ENCODE measurements at regions not wholly inside any gene's neighbourhood (a gene's known extent, or its start where the extent isn't known, plus 50 kb on each side); places are given as distances from the start of the nearest gene placed in this dataset.

DNA sequence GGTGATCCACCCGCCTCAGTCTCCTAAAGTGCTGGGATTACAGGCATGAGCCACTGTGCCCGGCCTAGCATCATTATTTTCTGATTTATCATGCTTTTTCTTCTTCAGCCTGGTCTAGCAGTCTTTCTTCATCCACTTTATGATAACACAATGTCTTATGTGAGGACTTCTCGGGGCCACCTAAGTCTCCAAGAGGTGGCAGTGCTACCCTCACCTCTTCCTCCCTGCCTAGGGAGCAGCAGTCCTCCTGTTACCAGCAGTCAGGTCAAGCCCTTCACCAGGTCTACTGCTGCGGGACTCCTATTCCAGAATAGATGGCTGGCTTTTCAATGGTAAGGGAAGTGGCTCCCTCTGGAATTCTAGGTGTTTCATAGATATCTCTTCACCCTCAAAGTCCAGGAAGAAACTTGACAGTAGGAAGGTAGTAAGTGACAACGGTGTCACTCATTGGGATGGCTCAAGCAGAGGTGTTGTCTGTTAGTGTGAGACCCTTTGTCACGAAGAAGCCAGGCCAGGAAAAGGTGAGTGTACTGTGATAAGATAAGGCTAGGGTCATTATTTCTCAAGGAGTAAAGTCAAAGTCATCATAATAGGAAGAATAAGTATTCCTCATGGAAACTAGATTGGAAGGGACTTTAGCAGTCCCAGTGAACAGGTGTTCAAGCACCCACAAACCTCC is 164.0 kb downstream of the KLF5 start:
- H3K36me3 ChIP-seq (ENCODE audit: insufficient read depth, low read length), result no peaks in the 10 kb centered on the region
- no peak overlapping the region for H3K9ac ChIP-seq (ENCODE audit: insufficient read length)
- no peak for TF ChIP-seq FOXP2 (optimal IDR thresholded peaks at IDR 0.05; ENCODE audit: control extremely low read depth, extremely low read length, insufficient read depth)
- no peak for TF ChIP-seq EZH2 (IDR thresholded peaks at IDR 0.05)
- no peak for TF ChIP-seq POLR2AphosphoS5 (IDR thresholded peaks at IDR 0.05; ENCODE audit: borderline replicate concordance, low read depth, low read length)
- no peaks in the 10 kb centered on the region for H3K9me3 ChIP-seq (ENCODE audit: low read depth, low read length)
- H3K4me3 ChIP-seq, result no peak overlapping the region
- no peak overlapping the region for H3K27ac ChIP-seq
- DNase-seq (ENCODE audit: low read depth, low spot score), result no peak

DNA sequence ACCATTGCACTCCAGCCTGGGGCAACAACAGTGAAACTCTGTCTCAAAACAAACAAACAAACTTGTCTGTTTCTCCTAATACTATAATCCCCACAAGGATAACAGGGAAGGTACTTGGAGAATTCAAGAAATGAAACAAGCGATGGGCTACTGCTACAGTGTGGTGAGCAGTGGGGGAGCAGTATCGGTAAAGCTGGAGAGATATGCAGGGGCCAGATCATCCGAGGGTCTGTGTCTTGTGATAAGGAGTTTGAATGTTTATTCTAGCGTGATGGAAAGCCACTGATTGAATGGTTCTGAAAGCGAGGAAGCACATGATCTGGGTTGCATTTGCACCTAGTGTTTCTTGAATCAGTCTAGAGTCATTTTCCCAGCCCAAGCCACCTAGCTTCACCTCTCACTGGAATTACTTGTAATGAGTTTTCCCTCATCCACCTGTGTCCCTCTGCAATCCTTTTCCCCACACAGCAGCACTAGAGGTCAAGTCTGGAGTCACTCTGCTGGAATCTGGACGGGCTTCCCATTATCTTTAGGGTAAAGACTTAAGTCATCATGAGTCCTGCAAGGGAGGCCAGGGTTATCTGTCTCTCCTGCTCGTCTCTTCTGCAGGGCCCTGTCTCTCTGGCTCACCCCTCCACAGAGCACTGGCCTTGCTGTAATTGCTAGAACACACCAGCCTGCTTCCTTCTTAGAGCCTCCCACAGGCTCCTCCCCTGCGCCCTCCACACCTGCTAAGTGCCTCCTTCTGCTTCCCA is 162.3 kb downstream of the KLF5 start:
- H3K27ac ChIP-seq, result no peak overlapping the region
- no peak overlapping the region for H3K9ac ChIP-seq (ENCODE audit: insufficient read length)
- no peak for DNase-seq (ENCODE audit: low read depth, low spot score)
- TF ChIP-seq FOXP2 (optimal IDR thresholded peaks at IDR 0.05; ENCODE audit: control extremely low read depth, extremely low read length, insufficient read depth) (no peak), EZH2 (IDR thresholded peaks at IDR 0.05) (no peak), POLR2AphosphoS5 (IDR thresholded peaks at IDR 0.05; ENCODE audit: borderline replicate concordance, low read depth, low read length) (no peak)
- H3K9me3 ChIP-seq (ENCODE audit: low read depth, low read length), result no peaks in the 10 kb centered on the region
- no peaks in the 10 kb centered on the region for H3K36me3 ChIP-seq (ENCODE audit: insufficient read depth, low read length)
- no peak overlapping the region for H3K4me3 ChIP-seq

DNA sequence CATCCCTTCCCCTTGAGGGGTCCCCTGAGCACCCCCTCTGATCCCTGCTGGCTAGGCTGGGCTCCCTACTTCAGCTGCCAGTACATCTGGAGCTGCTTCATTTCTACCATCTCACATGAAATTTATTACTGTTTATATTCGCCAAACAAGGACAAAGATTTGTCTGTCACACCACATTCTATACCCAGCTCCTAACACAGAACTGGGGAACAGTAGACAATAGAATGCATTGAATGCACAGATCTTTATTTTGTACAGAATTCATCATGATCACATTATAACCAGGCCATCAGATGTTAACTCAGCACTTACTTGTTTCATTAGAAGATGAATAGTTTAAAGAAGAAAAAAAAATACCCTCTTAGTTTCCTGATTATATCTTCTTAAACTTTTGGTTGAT is 159.4 kb downstream of the KLF5 start:
- no peak overlapping the region for H3K4me3 ChIP-seq
- no peaks in the 10 kb centered on the region for H3K36me3 ChIP-seq (ENCODE audit: insufficient read depth, low read length)
- no peak for TF ChIP-seq EZH2 (IDR thresholded peaks at IDR 0.05)
- no peak for TF ChIP-seq FOXP2 (optimal IDR thresholded peaks at IDR 0.05; ENCODE audit: control extremely low read depth, extremely low read length, insufficient read depth)
- no peak for TF ChIP-seq POLR2AphosphoS5 (IDR thresholded peaks at IDR 0.05; ENCODE audit: borderline replicate concordance, low read depth, low read length)
- H3K27ac ChIP-seq, result no peak overlapping the region
- no peaks in the 10 kb centered on the region for H3K9me3 ChIP-seq (ENCODE audit: low read depth, low read length)
- H3K9ac ChIP-seq (ENCODE audit: insufficient read length), result no peak overlapping the region
- DNase-seq (ENCODE audit: low read depth, low spot score), result no peak

DNA sequence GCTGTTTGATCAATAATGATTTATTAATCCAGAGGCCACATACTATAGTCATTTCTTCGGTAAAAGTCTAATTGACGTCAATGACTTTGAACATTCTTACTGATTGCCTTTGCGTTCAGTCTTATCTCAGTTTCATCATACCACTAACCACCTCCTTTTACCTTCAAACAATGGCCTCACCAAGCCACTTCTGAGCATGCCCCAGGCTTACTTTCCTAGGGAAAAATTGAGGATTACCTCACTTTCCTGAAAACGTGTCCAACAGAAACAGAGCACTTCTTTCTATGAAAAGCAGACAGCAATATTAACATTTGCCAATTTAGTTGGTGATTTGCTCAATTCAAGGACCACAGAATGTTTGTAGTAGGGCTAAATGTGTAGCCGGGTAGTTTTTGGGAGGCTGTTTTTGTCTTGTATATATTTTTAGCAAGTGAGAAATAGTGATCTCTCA is 157.6 kb downstream of the KLF5 start:
- TF ChIP-seq EZH2 (IDR thresholded peaks at IDR 0.05) (no peak), FOXP2 (optimal IDR thresholded peaks at IDR 0.05; ENCODE audit: control extremely low read depth, extremely low read length, insufficient read depth) (no peak), POLR2AphosphoS5 (IDR thresholded peaks at IDR 0.05; ENCODE audit: borderline replicate concordance, low read depth, low read length) (no peak)
- Histone ChIP-seq H3K27ac (peak overlapping the region; percentile 97), H3K9ac (ENCODE audit: insufficient read length) (peak overlapping the region; percentile 65), H3K4me3 (peak overlapping the region; percentile 61), H3K36me3 (ENCODE audit: insufficient read depth, low read length) (no peaks in the 10 kb centered on the region), H3K9me3 (ENCODE audit: low read depth, low read length) (no peaks in the 10 kb centered on the region)
- DNase-seq (ENCODE audit: low read depth, low spot score), result no peak

DNA sequence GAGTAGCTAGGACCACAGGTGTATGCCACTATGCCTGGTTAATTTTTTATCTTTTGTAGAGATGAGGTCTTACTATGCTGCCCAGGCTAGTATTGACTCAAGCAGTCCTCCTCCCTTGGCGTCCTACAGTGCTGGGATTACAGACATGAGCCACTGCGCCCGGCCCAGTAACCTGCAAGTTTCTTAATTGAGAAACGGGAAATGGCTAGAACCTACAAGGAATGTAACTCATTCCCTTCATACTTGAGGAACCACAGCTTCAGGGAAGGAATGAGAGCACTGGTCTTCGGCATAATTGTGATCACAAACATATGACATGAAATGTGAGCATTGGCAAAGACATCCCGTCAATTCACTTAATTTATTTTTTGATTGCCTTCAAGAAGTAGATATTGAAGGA is 157.0 kb downstream of the KLF5 start:
- DNase-seq (ENCODE audit: low read depth, low spot score), result no peak
- no peak overlapping the region for H3K9ac ChIP-seq (ENCODE audit: insufficient read length)
- no peaks in the 10 kb centered on the region for H3K9me3 ChIP-seq (ENCODE audit: low read depth, low read length)
- H3K36me3 ChIP-seq (ENCODE audit: insufficient read depth, low read length), result no peaks in the 10 kb centered on the region
- H3K27ac ChIP-seq, result peak overlapping the region; percentile 97
- H3K4me3 ChIP-seq, result no peak overlapping the region; the same call in 1 of the 2 replicates
- TF ChIP-seq FOXP2 (optimal IDR thresholded peaks at IDR 0.05; ENCODE audit: control extremely low read depth, extremely low read length, insufficient read depth) (no peak), EZH2 (IDR thresholded peaks at IDR 0.05) (no peak), POLR2AphosphoS5 (IDR thresholded peaks at IDR 0.05; ENCODE audit: borderline replicate concordance, low read depth, low read length) (no peak)

DNA sequence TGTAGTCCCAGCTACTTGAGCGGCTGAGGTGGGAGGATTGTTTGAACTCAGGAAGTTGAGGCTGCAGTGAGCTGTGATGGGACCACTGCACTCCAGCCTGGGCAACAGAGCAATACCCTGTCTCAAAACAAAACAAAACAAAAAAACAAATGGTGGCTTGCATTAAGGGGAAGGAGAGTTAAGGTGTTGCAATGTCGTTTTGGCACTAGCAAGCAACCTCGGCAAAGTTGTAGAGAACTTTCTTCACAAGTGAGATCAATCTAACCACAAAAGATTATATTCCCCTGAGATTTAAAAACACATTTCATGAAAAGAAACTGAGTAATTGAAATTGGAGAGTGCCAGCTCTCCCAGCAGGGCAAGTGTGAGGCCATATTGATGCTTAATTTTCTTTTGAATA is 153.7 kb downstream of the KLF5 start:
- no peak for DNase-seq (ENCODE audit: low read depth, low spot score)
- no peak overlapping the region for H3K9ac ChIP-seq (ENCODE audit: insufficient read length)
- no peaks in the 10 kb centered on the region for H3K36me3 ChIP-seq (ENCODE audit: insufficient read depth, low read length)
- no peak overlapping the region for H3K27ac ChIP-seq
- TF ChIP-seq POLR2AphosphoS5 (IDR thresholded peaks at IDR 0.05; ENCODE audit: borderline replicate concordance, low read depth, low read length) (no peak), EZH2 (IDR thresholded peaks at IDR 0.05) (no peak), FOXP2 (optimal IDR thresholded peaks at IDR 0.05; ENCODE audit: control extremely low read depth, extremely low read length, insufficient read depth) (no peak)
- H3K9me3 ChIP-seq (ENCODE audit: low read depth, low read length), result no peaks in the 10 kb centered on the region
- H3K4me3 ChIP-seq, result no peak overlapping the region

DNA sequence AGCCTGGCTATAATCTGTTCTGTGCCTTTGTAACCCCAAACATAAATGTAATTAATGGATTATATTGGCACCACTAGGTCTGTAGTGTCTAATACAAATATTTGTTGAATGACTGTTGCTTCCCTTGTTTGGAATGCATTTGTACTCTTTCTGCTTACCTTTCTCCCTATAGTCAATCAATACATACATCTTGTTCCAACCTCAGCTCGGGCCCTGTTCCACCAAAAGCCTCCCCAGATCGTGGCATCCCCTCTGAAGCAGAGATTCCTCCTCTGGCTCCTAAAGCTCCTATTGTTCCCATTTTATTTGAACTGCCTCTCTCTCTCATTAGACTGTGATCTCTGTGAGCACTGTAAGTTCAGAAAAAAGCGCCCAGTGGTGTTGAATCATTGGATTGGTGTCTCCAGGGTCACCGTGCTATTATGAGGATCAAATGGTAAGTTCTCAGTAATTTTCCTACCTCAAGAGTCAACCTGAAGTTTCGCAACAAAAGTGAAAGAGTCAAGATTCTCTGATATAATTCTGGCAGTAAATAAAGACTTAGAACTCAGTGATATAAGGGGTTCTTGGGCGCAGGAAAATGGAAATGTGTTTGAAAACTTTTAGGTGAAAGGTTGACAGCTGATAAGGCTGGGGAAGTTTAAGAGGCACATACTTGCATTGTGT is 151.5 kb downstream of the KLF5 start:
- no peak overlapping the region for H3K4me3 ChIP-seq
- no peak overlapping the region for H3K27ac ChIP-seq
- H3K9me3 ChIP-seq (ENCODE audit: low read depth, low read length), result no peaks in the 10 kb centered on the region
- TF ChIP-seq EZH2 (IDR thresholded peaks at IDR 0.05), result no peak
- TF ChIP-seq POLR2AphosphoS5 (IDR thresholded peaks at IDR 0.05; ENCODE audit: borderline replicate concordance, low read depth, low read length), result no peak
- no peak for TF ChIP-seq FOXP2 (optimal IDR thresholded peaks at IDR 0.05; ENCODE audit: control extremely low read depth, extremely low read length, insufficient read depth)
- no peaks in the 10 kb centered on the region for H3K36me3 ChIP-seq (ENCODE audit: insufficient read depth, low read length)
- DNase-seq (ENCODE audit: low read depth, low spot score), result no peak
- H3K9ac ChIP-seq (ENCODE audit: insufficient read length), result no peak overlapping the region

DNA sequence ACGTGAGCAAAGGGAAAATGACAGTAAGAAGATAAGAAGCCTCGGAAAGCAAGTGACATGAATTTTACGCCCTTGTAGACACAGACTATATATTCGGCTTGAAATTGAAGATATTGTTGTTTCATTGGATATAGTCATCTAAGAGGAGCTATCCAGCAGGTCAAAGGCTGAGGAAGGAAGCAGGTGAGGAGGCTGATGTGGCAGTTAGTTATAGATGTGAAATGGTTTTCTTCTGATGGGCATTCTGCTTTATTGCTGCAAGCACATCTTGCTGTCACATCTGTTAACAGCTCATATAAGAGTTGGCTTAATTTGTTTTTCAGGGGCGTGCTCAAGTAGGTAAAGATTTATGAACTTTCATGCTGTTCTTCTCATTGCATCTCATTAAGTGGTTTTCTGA is 146.1 kb downstream of the KLF5 start:
- DNase-seq (ENCODE audit: low read depth, low spot score), result no peak
- no peak overlapping the region for H3K4me3 ChIP-seq
- no peak overlapping the region for H3K27ac ChIP-seq
- TF ChIP-seq POLR2AphosphoS5 (IDR thresholded peaks at IDR 0.05; ENCODE audit: borderline replicate concordance, low read depth, low read length) (no peak), FOXP2 (optimal IDR thresholded peaks at IDR 0.05; ENCODE audit: control extremely low read depth, extremely low read length, insufficient read depth) (no peak), EZH2 (IDR thresholded peaks at IDR 0.05) (no peak)
- no peaks in the 10 kb centered on the region for H3K36me3 ChIP-seq (ENCODE audit: insufficient read depth, low read length)
- no peaks in the 10 kb centered on the region for H3K9me3 ChIP-seq (ENCODE audit: low read depth, low read length)
- H3K9ac ChIP-seq (ENCODE audit: insufficient read length), result no peak overlapping the region

Measured in SK-N-MC (cell line).